HT1080 (cell line): ENCODE measurements at regions not wholly inside any gene's neighbourhood (a gene's known extent, or its start where the extent isn't known, plus 50 kb on each side); places are given as distances from the start of the nearest gene placed in this dataset.

Experiments used
- DNase-seq: peaks from one replicate; pipeline ENCODE4 v3.0.0-alpha.2; 2015; ENCODE audit warnings: low read depth

- DNase-seq, result peak; percentile 66
Observed at GRCh38 chr10:24793648-24794379, 70.1 kb upstream of the ARHGAP21 start.

- no peak for DNase-seq
Observed at GRCh38 chr10:24792638-24793037, 69.0 kb upstream of the ARHGAP21 start.

- DNase-seq, result no peak
Observed at GRCh38 chr10:24791084-24791726, 67.5 kb upstream of the ARHGAP21 start.

- DNase-seq, result no peak
Observed at GRCh38 chr10:24790599-24790998, 66.9 kb upstream of the ARHGAP21 start.

GRCh38 chr10:24790073-24790472 lies 66.4 kb upstream of the ARHGAP21 start:
- no peak for DNase-seq

GRCh38 chr10:24784923-24785322 lies 61.2 kb upstream of the ARHGAP21 start:
- peak; percentile 41 for DNase-seq

- no peak for DNase-seq
Observed at GRCh38 chr10:24784061-24784460, 60.4 kb upstream of the ARHGAP21 start.

- no peak for DNase-seq
Observed at GRCh38 chr10:24783504-24783903, 59.8 kb upstream of the ARHGAP21 start.

GRCh38 chr10:24779737-24780136 lies 56.0 kb upstream of the ARHGAP21 start:
- no peak for DNase-seq

GRCh38 chr10:24778298-24778697 lies 54.6 kb upstream of the ARHGAP21 start:
- DNase-seq, result no peak

GRCh38 chr10:24777196-24777595 lies 53.5 kb upstream of the ARHGAP21 start:
- DNase-seq, result no peak

GRCh38 chr10:24773939-24774589 lies 50.4 kb upstream of the ARHGAP21 start:
- no peak for DNase-seq
